Esophagus squamous epithelium (tissue), 5 donors: ENCODE measurements at regions not wholly inside any gene's neighbourhood (a gene's known extent, or its start where the extent isn't known, plus 50 kb on each side); places are given as distances from the start of the nearest gene placed in this dataset.
A peak's percentile ranks its signal among the peaks of the same experiment; 100 is the strongest.

Experiments
- DNase-seq: peaks from one replicate; lab custom pipeline; 2025; lab: John Stamatoyannopoulos, UW
- H3K27ac ChIP-seq, 4 donors: fragments of 200-600 bp; sonication (generic); one replicate each; pipeline ENCODE4 v1.5.1; 2016 to 2019; ENCODE audit warnings: mild to moderate bottlenecking in 1 of 4
- H3K27me3 ChIP-seq, 4 donors: fragments of 200-600 bp; sonication (generic); 1 replicate in 3 of 4; 2 replicates in 1 of 4; pipeline versions ENCODE4 v1.5.1 to v1.6.0; 2017 to 2021; ENCODE audit warnings: antibody characterized with exemption in 1 of 4
- H3K36me3 ChIP-seq, 3 donors: fragments of 200-600 bp; sonication (generic); one replicate each; pipeline ENCODE4 v1.5.1; 2016 to 2019
- H3K4me1 ChIP-seq, 3 donors: fragments of 200-600 bp; sonication (generic); one replicate each; pipeline ENCODE4 v1.5.1; 2017 to 2019
- H3K4me3 ChIP-seq, 4 donors: fragments of 200-600 bp; sonication (generic); 1 replicate in 3 of 4; 2 replicates in 1 of 4; pipeline ENCODE4 v1.5.1; 2016 to 2019; ENCODE audit warnings: mild to moderate bottlenecking in 2 of 4, moderate library complexity in 1 of 4
- H3K9me3 ChIP-seq, 3 donors: fragments of 200-600 bp; sonication (generic); one replicate each; pipeline ENCODE4 v1.5.1; 2016 to 2019
- POLR2A ChIP-seq, 4 donors: fragments of 450-650 bp; IDR thresholded peaks; one replicate each; pipeline ENCODE4 v1.6.1; 2017; ENCODE audit warnings: antibody characterized with exemption in 4 of 4, mild to moderate bottlenecking in 4 of 4, moderate library complexity in 3 of 4
- WGBS, 2 donors: methylation state at CpG; one replicate each; pipeline ENCODE4 v1.1.5; 2018; 5-methylcytosine and 5-hydroxymethylcytosine counted together
- intact Hi-C: fragments of 100-400 bp; cut with DNase I; formaldehyde crosslinking; loops from one replicate; pipeline ENCODE4 v1.15.0; 2022
- TF ChIP-seq, protein P1 (sequence below), 6 experiments: fragments of 450-650 bp in 4 of 6; fragments of 200-600 bp in 2 of 6; sonication (generic) in 2 of 6; IDR thresholded peaks; one replicate each; pipeline ENCODE4 v1.5.1; 2016 to 2019; ENCODE audit warnings: antibody characterized with exemption in 6 of 6, mild to moderate bottlenecking in 4 of 6, moderate library complexity in 4 of 6
- donor health status: DM: yes; HTN: yes; CAD: no.

- no peak for DNase-seq
Measured at GRCh38 chr1:185487936-185488335, 170.9 kb upstream of the IVNS1ABP start.

DNA sequence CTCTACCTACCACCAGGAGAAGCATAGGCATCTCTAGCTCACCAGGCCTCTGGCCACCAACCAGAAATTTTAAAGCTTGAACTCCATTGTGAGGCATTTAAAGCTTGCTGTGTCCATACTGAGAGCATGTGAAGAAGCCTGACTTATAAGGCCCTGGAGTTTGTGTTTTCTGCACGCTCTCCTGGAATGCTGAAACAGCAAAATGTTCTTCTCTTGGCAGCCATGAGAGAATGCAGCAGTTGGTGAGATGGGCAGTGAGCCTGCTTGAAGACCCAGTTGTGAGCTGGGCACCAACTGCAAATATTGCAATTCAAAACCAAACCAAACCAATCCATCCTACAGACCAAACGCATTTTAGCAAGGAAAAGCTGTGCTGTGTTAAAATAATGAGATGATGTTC is 170.0 kb upstream of the IVNS1ABP start:
- DNase-seq = no peak
- no peak for TF ChIP-seq POLR2A (IDR thresholded peaks at IDR 0.05)
- TF ChIP-seq, protein P1, sequence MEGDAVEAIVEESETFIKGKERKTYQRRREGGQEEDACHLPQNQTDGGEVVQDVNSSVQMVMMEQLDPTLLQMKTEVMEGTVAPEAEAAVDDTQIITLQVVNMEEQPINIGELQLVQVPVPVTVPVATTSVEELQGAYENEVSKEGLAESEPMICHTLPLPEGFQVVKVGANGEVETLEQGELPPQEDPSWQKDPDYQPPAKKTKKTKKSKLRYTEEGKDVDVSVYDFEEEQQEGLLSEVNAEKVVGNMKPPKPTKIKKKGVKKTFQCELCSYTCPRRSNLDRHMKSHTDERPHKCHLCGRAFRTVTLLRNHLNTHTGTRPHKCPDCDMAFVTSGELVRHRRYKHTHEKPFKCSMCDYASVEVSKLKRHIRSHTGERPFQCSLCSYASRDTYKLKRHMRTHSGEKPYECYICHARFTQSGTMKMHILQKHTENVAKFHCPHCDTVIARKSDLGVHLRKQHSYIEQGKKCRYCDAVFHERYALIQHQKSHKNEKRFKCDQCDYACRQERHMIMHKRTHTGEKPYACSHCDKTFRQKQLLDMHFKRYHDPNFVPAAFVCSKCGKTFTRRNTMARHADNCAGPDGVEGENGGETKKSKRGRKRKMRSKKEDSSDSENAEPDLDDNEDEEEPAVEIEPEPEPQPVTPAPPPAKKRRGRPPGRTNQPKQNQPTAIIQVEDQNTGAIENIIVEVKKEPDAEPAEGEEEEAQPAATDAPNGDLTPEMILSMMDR (IDR thresholded peaks at IDR 0.05) = no peak
- WGBS, 2 donors = 90% methylated on average over 2 of the region's 2 CpGs
- Histone ChIP-seq H3K27me3 (no peaks in the 10 kb centered on the region), H3K9me3 (no peaks in the 10 kb centered on the region), H3K27ac (no peak overlapping the region), H3K36me3 (no peaks in the 10 kb centered on the region), H3K4me3 (no peak overlapping the region), H3K4me1 (peaks cover 4 to 36% (median 6%) of the 10 kb centered on the region in 3 donors)
- intact Hi-C loops = no loop called here

More at GRCh38 chr1:185487936-185488335, 170.9 kb upstream of the IVNS1ABP start:
- no peak overlapping the region for H3K27ac ChIP-seq
- H3K4me1 ChIP-seq = peaks cover 4 to 36% (median 6%) of the 10 kb centered on the region in 3 donors
- H3K4me3 ChIP-seq = no peak overlapping the region
- no peak for TF ChIP-seq POLR2A (IDR thresholded peaks at IDR 0.05)
- TF ChIP-seq, protein P1 (IDR thresholded peaks at IDR 0.05) = no peak
- 48 to 52% methylated on average over 2 of the region's 2 CpGs for WGBS, 2 donors
- intact Hi-C loops = no loop called here
- no peaks in the 10 kb centered on the region for H3K27me3 ChIP-seq
- H3K9me3 ChIP-seq = no peaks in the 10 kb centered on the region
- no peaks in the 10 kb centered on the region for H3K36me3 ChIP-seq

GRCh38 chr1:185486346-185486745 is 169.3 kb upstream of the IVNS1ABP start:
- H3K27me3 ChIP-seq = no peaks in the 10 kb centered on the region
- no peaks in the 10 kb centered on the region for H3K9me3 ChIP-seq
- H3K4me1 ChIP-seq = peaks cover 4 to 36% (median 6%) of the 10 kb centered on the region in 3 donors
- no peak overlapping the region for H3K27ac ChIP-seq
- no peak overlapping the region for H3K4me3 ChIP-seq
- no peak for DNase-seq
- TF ChIP-seq POLR2A (IDR thresholded peaks at IDR 0.05) = no peak
- no peaks in the 10 kb centered on the region for H3K36me3 ChIP-seq
- intact Hi-C loops = no loop called here
- 68 to 72% methylated on average over 5 of the region's 5 CpGs for WGBS, 2 donors

- H3K9me3 ChIP-seq = no peaks in the 10 kb centered on the region
- TF ChIP-seq POLR2A (IDR thresholded peaks at IDR 0.05) = no peak
- TF ChIP-seq, protein P1 (IDR thresholded peaks at IDR 0.05) = no peak
- intact Hi-C loops = no loop called here
- H3K27ac ChIP-seq = peak overlapping the region; percentile 44 to 67 (median 53)
- WGBS, 2 donors = 53 to 74% methylated on average over 2 of the region's 2 CpGs
- no peak for DNase-seq
- H3K36me3 ChIP-seq = no peaks in the 10 kb centered on the region
- peaks cover 4 to 28% (median 6%) of the 10 kb centered on the region in 3 donors for H3K4me1 ChIP-seq
- H3K27me3 ChIP-seq = no peaks in the 10 kb centered on the region
- H3K4me3 ChIP-seq = no peak overlapping the region
Measured at GRCh38 chr1:185483664-185484450, 166.8 kb upstream of the IVNS1ABP start.

GRCh38 chr1:185483217-185483616 is 166.2 kb upstream of the IVNS1ABP start:
- intact Hi-C loops = no loop called here
- Histone ChIP-seq H3K27me3 (no peaks in the 10 kb centered on the region), H3K4me3 (no peak overlapping the region), H3K27ac (peak overlapping the region; percentile 44 to 67 (median 53)), H3K36me3 (no peaks in the 10 kb centered on the region), H3K4me1 (peaks cover 0 to 22% (median 4%) of the 10 kb centered on the region in 3 donors), H3K9me3 (no peaks in the 10 kb centered on the region)
- DNase-seq = no peak
- 69% methylated on average over 1 of the region's 1 CpG for WGBS, 2 donors
- no peak for TF ChIP-seq POLR2A (IDR thresholded peaks at IDR 0.05)
- TF ChIP-seq, protein P1 (IDR thresholded peaks at IDR 0.05) = no peak
